GM23338 (cell line): ENCODE measurements at regions not wholly inside any gene's neighbourhood (a gene's known extent, or its start where the extent isn't known, plus 50 kb on each side); places are given as distances from the start of the nearest gene placed in this dataset.

ENCODE experiments used
- ATAC-seq: fragments of 200-7000 bp; cut with Tn5 transposase; 3 replicates; pipeline ENCODE4 v1.9.1; 2020
- DNase-seq: peaks from one replicate; pipeline ENCODE4 v3.0.0-alpha.2; 2015; ENCODE audit warnings: low spot score
- H2AFZ ChIP-seq: fragments of 200-600 bp; sonication (generic); 2 replicates; pipeline ENCODE4 v1.8.0; 2016; ENCODE audit warnings: antibody characterized with exemption, mild to moderate bottlenecking, moderate library complexity
- H3F3A ChIP-seq: fragments of 200-600 bp; sonication (generic); replicated peaks from 2 replicates; pipeline ENCODE4 v1.8.0; 2017; ENCODE audit warnings: antibody characterized with exemption, mixed run types, low read depth
- H3K27ac ChIP-seq: fragments of 200-600 bp; sonication (generic); 2 replicates; pipeline ENCODE4 v1.6.1; 2016; ENCODE audit warnings: low read depth
- H3K27me3 ChIP-seq: fragments of 200-600 bp; sonication (generic); 2 replicates; pipeline ENCODE4 v1.8.0; 2016; ENCODE audit warnings: mild to moderate bottlenecking, mixed run types, moderate library complexity; ENCODE audit not compliant: insufficient read depth
- H3K36me3 ChIP-seq: fragments of 200-600 bp; sonication (generic); 2 replicates; pipeline ENCODE4 v1.8.0; 2016; ENCODE audit warnings: mild to moderate bottlenecking; ENCODE audit not compliant: insufficient read depth
- H3K4me1 ChIP-seq: fragments of 200-600 bp; sonication (generic); 2 replicates; pipeline ENCODE4 v1.8.0; 2016; ENCODE audit warnings: mild to moderate bottlenecking, moderate library complexity; ENCODE audit not compliant: insufficient read depth
- H3K4me2 ChIP-seq: fragments of 200-600 bp; sonication (generic); 2 replicates; pipeline ENCODE4 v1.7.1; 2017; ENCODE audit warnings: mixed run types
- H3K4me3 ChIP-seq: fragments of 200-600 bp; sonication (generic); 2 replicates; pipeline ENCODE4 v1.6.1; 2016; ENCODE audit warnings: mixed run types
- H3K79me2 ChIP-seq: fragments of 200-600 bp; sonication (generic); replicated peaks from 2 replicates; pipeline ENCODE4 v1.8.0; 2017; ENCODE audit warnings: mild to moderate bottlenecking; ENCODE audit not compliant: insufficient read depth
- H3K9me2 ChIP-seq: fragments of 200-600 bp; sonication (generic); 2 replicates; pipeline ENCODE4 v1.8.0; 2017; ENCODE audit not compliant: insufficient read depth
- H4K20me1 ChIP-seq: fragments of 200-600 bp; sonication (generic); replicated peaks from 2 replicates; pipeline ENCODE4 v1.8.0; 2017; ENCODE audit warnings: mild to moderate bottlenecking; ENCODE audit not compliant: insufficient read depth
- H3K27ac Mint-ChIP-seq: 2 replicates; pipeline ENCODE4 v1.8.0; 2020; ENCODE audit warnings: inconsistent platforms, mild to moderate bottlenecking, moderate library complexity, mixed read lengths
- H3K27me3 Mint-ChIP-seq: 3 replicates; pipeline ENCODE4 v1.8.0; 2022; ENCODE audit warnings: low read depth, mild to moderate bottlenecking, moderate library complexity, mixed read lengths, inconsistent platforms; ENCODE audit not compliant: insufficient read depth, poor library complexity
- H3K36me3 Mint-ChIP-seq: 3 replicates; pipeline ENCODE4 v1.8.0; 2021; ENCODE audit warnings: low read depth, mild to moderate bottlenecking, inconsistent platforms, moderate library complexity, mixed read lengths
- H3K4me1 Mint-ChIP-seq: 3 replicates; pipeline ENCODE4 v1.8.0; 2020; ENCODE audit warnings: mild to moderate bottlenecking, inconsistent platforms, mixed read lengths
- H3K4me3 Mint-ChIP-seq: 3 replicates; pipeline ENCODE4 v1.8.0; 2021; ENCODE audit warnings: moderate library complexity, mild to moderate bottlenecking, inconsistent platforms, mixed read lengths
- H3K9me3 Mint-ChIP-seq: 3 replicates; pipeline ENCODE4 v1.8.0; 2020; ENCODE audit warnings: moderate library complexity, mild to moderate bottlenecking, inconsistent platforms, mixed read lengths
- CREB1 ChIP-seq: fragments of 250-450 bp; sonication (Bioruptor Pico); IDR thresholded peaks from 2 replicates; pipeline ENCODE4 v1.5.0; 2020; ENCODE audit warnings: low read depth, mild to moderate bottlenecking, moderate library complexity
- EZH2 ChIP-seq: fragments of 200-600 bp; sonication (generic); IDR thresholded peaks from one replicate; pipeline ENCODE4 v1.8.0; 2017; ENCODE audit warnings: antibody characterized with exemption, mild to moderate bottlenecking, low read depth; ENCODE audit not compliant: unreplicated experiment
- EZH2phosphoT487 ChIP-seq: fragments of 200-600 bp; sonication (generic); IDR thresholded peaks from one replicate; pipeline ENCODE4 v1.8.1; 2018; ENCODE audit warnings: antibody characterized with exemption; ENCODE audit not compliant: unreplicated experiment
- JUNB ChIP-seq: IDR thresholded peaks from one replicate; pipeline ENCODE4 v1.6.1; 2016; ENCODE audit warnings: antibody characterized with exemption; ENCODE audit not compliant: unreplicated experiment
- NANOG ChIP-seq: IDR thresholded peaks from 2 replicates; pipeline ENCODE4 v1.6.1; 2016; ENCODE audit warnings: antibody characterized with exemption, borderline replicate concordance
- STAT1 ChIP-seq: IDR thresholded peaks from one replicate; pipeline ENCODE4 v1.6.1; 2016; ENCODE audit warnings: antibody characterized with exemption; ENCODE audit not compliant: unreplicated experiment
- ZNF331 ChIP-seq: fragments of 250-450 bp; sonication (Bioruptor Pico); IDR thresholded peaks from 2 replicates; pipeline ENCODE4 v1.5.0; 2020; ENCODE audit warnings: low read depth, mild to moderate bottlenecking, moderate library complexity
- TF ChIP-seq, protein P1 (sequence below): fragments of 250-450 bp; sonication (Bioruptor Pico); IDR thresholded peaks from 2 replicates; pipeline ENCODE4 v1.5.0; 2020; ENCODE audit warnings: mild to moderate bottlenecking, moderate library complexity
- TF ChIP-seq, protein P2 (sequence below): IDR thresholded peaks from one replicate; pipeline ENCODE4 v1.6.1; 2018; ENCODE audit warnings: antibody characterized with exemption; ENCODE audit not compliant: unreplicated experiment
- TF ChIP-seq, protein P3 (sequence below): IDR thresholded peaks from 2 replicates; pipeline ENCODE4 v1.6.1; 2016; ENCODE audit warnings: antibody characterized with exemption

DNA sequence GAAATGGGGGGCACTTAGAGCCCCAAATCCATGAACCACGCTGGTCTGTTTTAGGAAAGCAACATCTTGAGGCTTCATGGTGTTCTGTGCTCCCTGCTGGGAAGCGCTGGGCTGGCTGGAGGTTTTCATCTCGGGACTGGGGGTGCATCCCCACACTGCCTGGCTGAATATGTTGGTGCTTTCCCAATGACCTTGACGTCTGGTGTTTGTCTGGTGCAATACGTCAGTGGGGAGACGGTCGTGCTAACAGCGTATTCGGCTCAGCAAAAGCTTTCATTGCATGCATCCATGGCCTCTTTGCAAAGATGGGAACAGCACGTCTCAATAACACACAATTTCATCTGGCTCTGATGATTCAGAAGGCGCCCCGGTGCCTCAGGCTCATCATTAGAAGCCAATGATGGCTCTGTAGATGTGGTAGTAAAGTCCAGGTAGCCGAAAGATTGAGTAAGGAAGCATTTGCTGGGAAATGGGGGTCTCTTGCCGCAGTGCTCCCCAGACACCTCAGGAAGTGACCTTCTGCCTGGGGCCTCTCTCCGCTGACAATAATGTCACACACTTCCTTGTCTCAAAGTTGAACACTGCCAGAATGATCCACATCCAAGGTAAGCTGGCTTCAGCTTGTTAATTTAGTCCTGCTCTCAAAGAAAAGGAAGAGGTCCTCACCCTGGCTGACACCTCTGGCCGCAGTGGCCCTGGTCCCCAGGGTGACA, 97.7 kb downstream of the ING1 start (continued):
- TF ChIP-seq JUNB (no peak), CREB1 (CRISPR knock-in tag) (no peak), STAT1 (no peak)
- TF ChIP-seq, protein P1, sequence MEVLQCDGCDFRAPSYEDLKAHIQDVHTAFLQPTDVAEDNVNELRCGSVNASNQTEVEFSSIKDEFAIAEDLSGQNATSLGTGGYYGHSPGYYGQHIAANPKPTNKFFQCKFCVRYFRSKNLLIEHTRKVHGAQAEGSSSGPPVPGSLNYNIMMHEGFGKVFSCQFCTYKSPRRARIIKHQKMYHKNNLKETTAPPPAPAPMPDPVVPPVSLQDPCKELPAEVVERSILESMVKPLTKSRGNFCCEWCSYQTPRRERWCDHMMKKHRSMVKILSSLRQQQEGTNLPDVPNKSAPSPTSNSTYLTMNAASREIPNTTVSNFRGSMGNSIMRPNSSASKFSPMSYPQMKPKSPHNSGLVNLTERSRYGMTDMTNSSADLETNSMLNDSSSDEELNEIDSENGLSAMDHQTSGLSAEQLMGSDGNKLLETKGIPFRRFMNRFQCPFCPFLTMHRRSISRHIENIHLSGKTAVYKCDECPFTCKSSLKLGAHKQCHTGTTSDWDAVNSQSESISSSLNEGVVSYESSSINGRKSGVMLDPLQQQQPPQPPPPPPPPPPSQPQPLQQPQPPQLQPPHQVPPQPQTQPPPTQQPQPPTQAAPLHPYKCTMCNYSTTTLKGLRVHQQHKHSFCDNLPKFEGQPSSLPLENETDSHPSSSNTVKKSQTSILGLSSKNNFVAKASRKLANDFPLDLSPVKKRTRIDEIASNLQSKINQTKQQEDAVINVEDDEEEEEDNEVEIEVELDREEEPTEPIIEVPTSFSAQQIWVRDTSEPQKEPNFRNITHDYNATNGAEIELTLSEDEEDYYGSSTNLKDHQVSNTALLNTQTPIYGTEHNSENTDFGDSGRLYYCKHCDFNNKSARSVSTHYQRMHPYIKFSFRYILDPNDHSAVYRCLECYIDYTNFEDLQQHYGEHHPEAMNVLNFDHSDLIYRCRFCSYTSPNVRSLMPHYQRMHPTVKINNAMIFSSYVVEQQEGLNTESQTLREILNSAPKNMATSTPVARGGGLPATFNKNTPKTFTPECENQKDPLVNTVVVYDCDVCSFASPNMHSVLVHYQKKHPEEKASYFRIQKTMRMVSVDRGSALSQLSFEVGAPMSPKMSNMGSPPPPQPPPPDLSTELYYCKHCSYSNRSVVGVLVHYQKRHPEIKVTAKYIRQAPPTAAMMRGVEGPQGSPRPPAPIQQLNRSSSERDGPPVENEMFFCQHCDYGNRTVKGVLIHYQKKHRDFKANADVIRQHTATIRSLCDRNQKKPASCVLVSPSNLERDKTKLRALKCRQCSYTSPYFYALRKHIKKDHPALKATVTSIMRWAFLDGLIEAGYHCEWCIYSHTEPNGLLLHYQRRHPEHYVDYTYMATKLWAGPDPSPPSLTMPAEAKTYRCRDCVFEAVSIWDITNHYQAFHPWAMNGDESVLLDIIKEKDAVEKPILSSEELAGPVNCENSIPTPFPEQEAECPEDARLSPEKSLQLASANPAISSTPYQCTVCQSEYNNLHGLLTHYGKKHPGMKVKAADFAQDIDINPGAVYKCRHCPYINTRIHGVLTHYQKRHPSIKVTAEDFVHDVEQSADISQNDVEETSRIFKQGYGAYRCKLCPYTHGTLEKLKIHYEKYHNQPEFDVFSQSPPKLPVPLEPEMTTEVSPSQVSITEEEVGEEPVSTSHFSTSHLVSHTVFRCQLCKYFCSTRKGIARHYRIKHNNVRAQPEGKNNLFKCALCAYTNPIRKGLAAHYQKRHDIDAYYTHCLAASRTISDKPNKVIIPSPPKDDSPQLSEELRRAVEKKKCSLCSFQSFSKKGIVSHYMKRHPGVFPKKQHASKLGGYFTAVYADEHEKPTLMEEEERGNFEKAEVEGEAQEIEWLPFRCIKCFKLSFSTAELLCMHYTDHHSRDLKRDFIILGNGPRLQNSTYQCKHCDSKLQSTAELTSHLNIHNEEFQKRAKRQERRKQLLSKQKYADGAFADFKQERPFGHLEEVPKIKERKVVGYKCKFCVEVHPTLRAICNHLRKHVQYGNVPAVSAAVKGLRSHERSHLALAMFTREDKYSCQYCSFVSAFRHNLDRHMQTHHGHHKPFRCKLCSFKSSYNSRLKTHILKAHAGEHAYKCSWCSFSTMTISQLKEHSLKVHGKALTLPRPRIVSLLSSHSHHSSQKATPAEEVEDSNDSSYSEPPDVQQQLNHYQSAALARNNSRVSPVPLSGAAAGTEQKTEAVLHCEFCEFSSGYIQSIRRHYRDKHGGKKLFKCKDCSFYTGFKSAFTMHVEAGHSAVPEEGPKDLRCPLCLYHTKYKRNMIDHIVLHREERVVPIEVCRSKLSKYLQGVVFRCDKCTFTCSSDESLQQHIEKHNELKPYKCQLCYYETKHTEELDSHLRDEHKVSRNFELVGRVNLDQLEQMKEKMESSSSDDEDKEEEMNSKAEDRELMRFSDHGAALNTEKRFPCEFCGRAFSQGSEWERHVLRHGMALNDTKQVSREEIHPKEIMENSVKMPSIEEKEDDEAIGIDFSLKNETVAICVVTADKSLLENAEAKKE (CRISPR knock-in tag) = no peak

DNA sequence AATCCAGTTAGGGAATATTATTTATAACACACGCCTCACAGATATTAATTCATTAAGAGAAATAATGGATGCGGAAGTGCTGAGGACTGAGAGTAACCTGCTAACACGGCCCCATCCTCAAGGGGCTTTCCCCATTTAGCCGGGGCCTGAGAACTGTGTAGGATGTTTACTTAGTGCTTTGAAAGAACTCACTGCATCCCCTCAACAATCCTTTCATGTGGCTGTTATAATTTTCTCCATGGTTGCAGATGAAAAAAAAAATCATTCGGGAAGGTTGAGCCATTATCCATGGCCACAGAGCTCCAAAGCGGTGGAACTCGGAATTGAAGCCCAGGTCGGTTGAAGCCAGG, 98.2 kb downstream of the ING1 start:
- no peaks in the 10 kb centered on the region; the same call in 2 of the 3 replicates for H3K9me3 Mint-ChIP-seq
- TF ChIP-seq ZNF331 (CRISPR knock-in tag) (no peak), EZH2phosphoT487 (no peak), CREB1 (CRISPR knock-in tag) (no peak), EZH2 (no peak), NANOG (no peak), JUNB (no peak), STAT1 (no peak)
- TF ChIP-seq, protein P2, sequence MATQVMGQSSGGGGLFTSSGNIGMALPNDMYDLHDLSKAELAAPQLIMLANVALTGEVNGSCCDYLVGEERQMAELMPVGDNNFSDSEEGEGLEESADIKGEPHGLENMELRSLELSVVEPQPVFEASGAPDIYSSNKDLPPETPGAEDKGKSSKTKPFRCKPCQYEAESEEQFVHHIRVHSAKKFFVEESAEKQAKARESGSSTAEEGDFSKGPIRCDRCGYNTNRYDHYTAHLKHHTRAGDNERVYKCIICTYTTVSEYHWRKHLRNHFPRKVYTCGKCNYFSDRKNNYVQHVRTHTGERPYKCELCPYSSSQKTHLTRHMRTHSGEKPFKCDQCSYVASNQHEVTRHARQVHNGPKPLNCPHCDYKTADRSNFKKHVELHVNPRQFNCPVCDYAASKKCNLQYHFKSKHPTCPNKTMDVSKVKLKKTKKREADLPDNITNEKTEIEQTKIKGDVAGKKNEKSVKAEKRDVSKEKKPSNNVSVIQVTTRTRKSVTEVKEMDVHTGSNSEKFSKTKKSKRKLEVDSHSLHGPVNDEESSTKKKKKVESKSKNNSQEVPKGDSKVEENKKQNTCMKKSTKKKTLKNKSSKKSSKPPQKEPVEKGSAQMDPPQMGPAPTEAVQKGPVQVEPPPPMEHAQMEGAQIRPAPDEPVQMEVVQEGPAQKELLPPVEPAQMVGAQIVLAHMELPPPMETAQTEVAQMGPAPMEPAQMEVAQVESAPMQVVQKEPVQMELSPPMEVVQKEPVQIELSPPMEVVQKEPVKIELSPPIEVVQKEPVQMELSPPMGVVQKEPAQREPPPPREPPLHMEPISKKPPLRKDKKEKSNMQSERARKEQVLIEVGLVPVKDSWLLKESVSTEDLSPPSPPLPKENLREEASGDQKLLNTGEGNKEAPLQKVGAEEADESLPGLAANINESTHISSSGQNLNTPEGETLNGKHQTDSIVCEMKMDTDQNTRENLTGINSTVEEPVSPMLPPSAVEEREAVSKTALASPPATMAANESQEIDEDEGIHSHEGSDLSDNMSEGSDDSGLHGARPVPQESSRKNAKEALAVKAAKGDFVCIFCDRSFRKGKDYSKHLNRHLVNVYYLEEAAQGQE = no peak
- TF ChIP-seq, protein P3, sequence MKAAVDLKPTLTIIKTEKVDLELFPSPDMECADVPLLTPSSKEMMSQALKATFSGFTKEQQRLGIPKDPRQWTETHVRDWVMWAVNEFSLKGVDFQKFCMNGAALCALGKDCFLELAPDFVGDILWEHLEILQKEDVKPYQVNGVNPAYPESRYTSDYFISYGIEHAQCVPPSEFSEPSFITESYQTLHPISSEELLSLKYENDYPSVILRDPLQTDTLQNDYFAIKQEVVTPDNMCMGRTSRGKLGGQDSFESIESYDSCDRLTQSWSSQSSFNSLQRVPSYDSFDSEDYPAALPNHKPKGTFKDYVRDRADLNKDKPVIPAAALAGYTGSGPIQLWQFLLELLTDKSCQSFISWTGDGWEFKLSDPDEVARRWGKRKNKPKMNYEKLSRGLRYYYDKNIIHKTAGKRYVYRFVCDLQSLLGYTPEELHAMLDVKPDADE = no peak

More for the DNA sequence above, 98.2 kb downstream of the ING1 start:
- Mint-ChIP-seq H3K4me3 (no peak overlapping the region), H3K4me1 (peaks cover 55% of the 10 kb centered on the region), H3K27ac (no peak overlapping the region), H3K36me3 (no peaks in the 10 kb centered on the region), H3K27me3 (peaks cover 13% of the 10 kb centered on the region)
- no peaks in the 10 kb centered on the region for H3K36me3 ChIP-seq
- peaks cover 39% of the 10 kb centered on the region for H3K4me1 ChIP-seq
- DNase-seq = no peak
- no peaks in the 10 kb centered on the region for H4K20me1 ChIP-seq
- ATAC-seq = peak; percentile 7
- peak overlapping the region; percentile 96 for H2AFZ ChIP-seq
- peak overlapping the region; percentile 81 for H3K4me2 ChIP-seq
- no peaks in the 10 kb centered on the region for H3K79me2 ChIP-seq
- no peak overlapping the region for H3K27ac ChIP-seq
- peak overlapping the region; percentile 56 for H3K4me3 ChIP-seq
- peaks cover 5% of the 10 kb centered on the region; the same call in 1 of the 2 replicates for H3K9me2 ChIP-seq
- H3F3A ChIP-seq = 0 out of 2 replicates have a peak, but pooled peaks cover 4% of the 10 kb centered on the region
- H3K27me3 ChIP-seq = peaks cover 26% of the 10 kb centered on the region
